ENCODE measurements at regions not wholly inside any gene's neighbourhood (a gene's known extent, or its start where the extent isn't known, plus 50 kb on each side); places are given as distances from the start of the nearest gene placed in this dataset.
"Not testable (repeated sequence)": the region's sequence is repeated elsewhere in the genome, so short reads cannot be mapped to it uniquely, and the experiment has no call there.

GRCh38 chr6:2302482-2302881 lies 57.1 kb upstream of the GMDS start:
- not testable (repeated sequence) for DNase-seq (ENCODE audit: low spot score)

DNA sequence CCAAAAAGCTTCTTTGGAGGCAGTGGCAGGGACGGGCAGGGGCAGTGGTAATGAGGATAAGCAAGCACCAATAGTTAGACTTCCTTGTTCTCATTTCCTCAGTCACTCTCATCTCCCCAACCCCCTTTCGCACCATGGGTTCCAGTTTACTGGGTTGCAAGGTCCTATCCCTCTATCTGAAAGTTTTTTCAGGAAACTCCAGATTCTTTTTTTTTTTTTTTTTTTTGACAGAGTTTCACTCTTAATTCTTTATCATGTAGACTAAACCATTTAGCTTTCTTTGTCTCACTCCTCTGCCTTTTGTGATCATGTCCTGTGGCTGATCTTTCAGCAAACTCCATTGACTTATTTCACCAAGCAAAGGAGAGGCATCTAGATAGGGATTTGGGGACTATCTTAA lies 51.4 kb upstream of the GMDS start:
- no peak for DNase-seq (ENCODE audit: low spot score)
